ENCODE measurements at regions not wholly inside any gene's neighbourhood (a gene's known extent, or its start where the extent isn't known, plus 50 kb on each side); places are given as distances from the start of the nearest gene placed in this dataset.

- TF ChIP-seq YY1 (IDR thresholded peaks at IDR 0.05; ENCODE audit: insufficient read depth, insufficient read length) (no peak), SUZ12 (IDR thresholded peaks at IDR 0.05; ENCODE audit: extremely low read depth, insufficient read depth, insufficient read length) (no peak), ZNF274 (IDR thresholded peaks at IDR 0.05; ENCODE audit: low read depth, low read length) (no peak)
These were observed 146.2 kb upstream of the RASSF8 start for GRCh38 chr12:25812295-25812694.
